Choroid plexus epithelial cell (primary cell): ENCODE measurements at regions not wholly inside any gene's neighbourhood (a gene's known extent, or its start where the extent isn't known, plus 50 kb on each side); places are given as distances from the start of the nearest gene placed in this dataset.
A peak's percentile ranks its signal among the peaks of the same experiment; 100 is the strongest.

Experiments used
- DNase-seq: peaks from one replicate; pipeline ENCODE4 v3.0.0-alpha.2; 2010; ENCODE audit warnings: low read depth
- H3K4me3 ChIP-seq: 2 replicates; pipeline ENCODE4 v1.5.1; 2011; ENCODE audit warnings: low read depth, mild to moderate bottlenecking, control low read depth, low read length, moderate library complexity
- CTCF ChIP-seq: conservative IDR thresholded peaks from 2 replicates; pipeline ENCODE4 v1.5.1; 2011; ENCODE audit warnings: low read depth, mild to moderate bottlenecking, control low read depth, inconsistent platforms, low read length, moderate library complexity

GRCh38 chr1:101508913-101509312 lies 272.1 kb downstream of the S1PR1 start:
- TF ChIP-seq CTCF = no peak
- DNase-seq = no peak
- H3K4me3 ChIP-seq = no peak overlapping the region

- TF ChIP-seq CTCF = no peak
- DNase-seq = no peak
- no peak overlapping the region for H3K4me3 ChIP-seq
Measured at GRCh38 chr1:101509370-101509769, 272.6 kb downstream of the S1PR1 start.

DNA sequence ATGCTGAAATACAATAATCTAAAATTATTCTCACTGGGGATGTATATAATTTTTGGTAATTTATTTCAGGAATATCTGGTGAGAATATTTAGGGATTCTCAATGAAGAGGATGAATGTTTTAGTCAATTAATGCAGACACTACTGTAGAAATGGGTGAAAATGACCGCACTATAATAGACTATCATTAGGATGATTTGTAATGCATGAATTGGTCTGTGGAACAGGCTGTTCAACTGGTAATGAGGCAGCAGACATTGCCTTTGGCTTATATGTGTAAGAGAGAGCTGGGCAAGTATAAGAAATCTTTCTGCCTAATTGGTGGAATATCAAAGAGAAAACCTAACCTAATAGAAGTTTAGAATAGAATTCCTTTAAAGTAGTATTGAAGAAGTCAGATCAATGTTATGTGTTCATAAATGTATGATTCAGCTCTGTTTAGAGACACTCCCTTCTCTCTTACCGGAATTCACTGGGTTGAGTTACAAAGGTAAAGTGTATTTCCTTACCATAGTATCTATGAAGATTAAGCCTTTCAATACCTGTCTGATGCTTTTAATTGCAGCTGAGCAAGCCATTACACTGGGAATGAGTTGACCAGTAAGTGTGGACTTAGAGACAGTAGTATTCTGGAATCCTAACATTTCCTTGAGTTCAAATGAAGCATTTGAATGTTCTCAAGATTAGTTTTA lies 274.5 kb downstream of the S1PR1 start:
- no peak overlapping the region for H3K4me3 ChIP-seq
- no peak for DNase-seq
- no peak for TF ChIP-seq CTCF

DNA sequence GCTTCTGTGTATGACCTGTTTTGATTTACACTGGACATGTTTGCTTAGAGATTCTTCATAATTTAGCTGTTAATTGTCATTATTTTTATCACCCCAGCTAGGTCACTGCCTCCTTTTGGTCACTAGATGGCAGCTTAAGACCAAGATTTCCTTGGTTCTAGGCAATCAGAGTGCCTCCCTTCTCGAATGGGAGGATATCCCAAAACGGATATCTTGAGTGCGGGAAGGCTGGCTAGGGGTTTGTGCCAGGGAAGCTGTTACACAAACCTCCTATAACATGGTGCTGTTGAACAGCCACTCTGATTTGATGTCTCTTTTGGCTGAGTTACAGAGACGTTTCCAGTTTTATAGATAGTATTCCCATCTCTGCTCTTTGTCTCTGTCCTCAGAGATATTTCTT lies 283.5 kb downstream of the S1PR1 start:
- DNase-seq = peak; percentile 67
- no peak overlapping the region for H3K4me3 ChIP-seq
- peak; percentile 86 for TF ChIP-seq CTCF

- DNase-seq = no peak
- H3K4me3 ChIP-seq = no peak overlapping the region
- no peak for TF ChIP-seq CTCF
Measured at GRCh38 chr1:101522486-101522885, 285.7 kb downstream of the S1PR1 start.

GRCh38 chr1:101526813-101527212 lies 290.0 kb downstream of the S1PR1 start:
- no peak overlapping the region for H3K4me3 ChIP-seq
- no peak for TF ChIP-seq CTCF
- no peak for DNase-seq

GRCh38 chr1:101532377-101532776 lies 295.6 kb downstream of the S1PR1 start:
- no peak overlapping the region for H3K4me3 ChIP-seq
- TF ChIP-seq CTCF = no peak
- no peak for DNase-seq
